ENCODE measurements at regions not wholly inside any gene's neighbourhood (a gene's known extent, or its start where the extent isn't known, plus 50 kb on each side); places are given as distances from the start of the nearest gene placed in this dataset.

DNA sequence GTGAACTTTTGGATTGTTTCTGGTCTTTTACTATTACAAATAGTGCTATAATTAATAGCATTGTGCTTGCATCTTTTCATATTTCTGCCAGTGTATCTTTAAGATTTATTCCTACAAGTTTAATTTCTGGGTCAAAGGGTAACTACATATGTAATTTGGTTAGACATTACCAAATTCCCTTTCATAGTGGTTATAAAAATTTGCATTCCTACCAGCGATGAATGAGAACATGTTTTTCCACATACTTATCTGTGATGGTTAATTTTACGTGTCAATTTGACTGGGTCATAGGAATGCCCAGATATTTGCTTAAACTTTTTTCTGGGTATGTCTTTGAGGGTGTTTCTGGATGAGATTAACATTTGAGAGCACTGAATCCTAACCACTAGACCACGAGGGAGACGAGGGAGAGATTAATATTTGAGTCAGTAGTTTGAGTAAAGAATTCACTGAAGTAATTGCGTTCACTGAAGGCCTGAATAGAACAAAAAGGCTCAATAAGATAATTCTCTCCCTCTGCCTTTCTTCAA lies 132.3 kb upstream of the NEO1 start:
- H3K9me3 Mint-ChIP-seq (ENCODE audit: unreplicated experiment) = no peaks in the 10 kb centered on the region
- intact Hi-C loops (cut with micrococcal nuclease; ENCODE audit: unreplicated experiment) = no loop called here
- no peaks in the 10 kb centered on the region for H3K4me1 ChIP-seq
- H3K36me3 ChIP-seq (ENCODE audit: control insufficient read depth, insufficient read depth, low read length) = no peaks in the 10 kb centered on the region
- ChIA-PET POLR2A (no interaction called here), CTCF (no interaction called here)
- TF ChIP-seq, protein P1, sequence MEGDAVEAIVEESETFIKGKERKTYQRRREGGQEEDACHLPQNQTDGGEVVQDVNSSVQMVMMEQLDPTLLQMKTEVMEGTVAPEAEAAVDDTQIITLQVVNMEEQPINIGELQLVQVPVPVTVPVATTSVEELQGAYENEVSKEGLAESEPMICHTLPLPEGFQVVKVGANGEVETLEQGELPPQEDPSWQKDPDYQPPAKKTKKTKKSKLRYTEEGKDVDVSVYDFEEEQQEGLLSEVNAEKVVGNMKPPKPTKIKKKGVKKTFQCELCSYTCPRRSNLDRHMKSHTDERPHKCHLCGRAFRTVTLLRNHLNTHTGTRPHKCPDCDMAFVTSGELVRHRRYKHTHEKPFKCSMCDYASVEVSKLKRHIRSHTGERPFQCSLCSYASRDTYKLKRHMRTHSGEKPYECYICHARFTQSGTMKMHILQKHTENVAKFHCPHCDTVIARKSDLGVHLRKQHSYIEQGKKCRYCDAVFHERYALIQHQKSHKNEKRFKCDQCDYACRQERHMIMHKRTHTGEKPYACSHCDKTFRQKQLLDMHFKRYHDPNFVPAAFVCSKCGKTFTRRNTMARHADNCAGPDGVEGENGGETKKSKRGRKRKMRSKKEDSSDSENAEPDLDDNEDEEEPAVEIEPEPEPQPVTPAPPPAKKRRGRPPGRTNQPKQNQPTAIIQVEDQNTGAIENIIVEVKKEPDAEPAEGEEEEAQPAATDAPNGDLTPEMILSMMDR (IDR thresholded peaks at IDR 0.05; ENCODE audit: insufficient read depth in 1 of 2, low read depth in 1 of 2, low read length in 1 of 2, severe bottlenecking in 1 of 2, unreplicated experiment in 1 of 2) = no peak
- H3K9me3 ChIP-seq = no peaks in the 10 kb centered on the region
- no peak overlapping the region for H3K4me3 ChIP-seq (ENCODE audit: low read depth, low read length)
- H3K27me3 ChIP-seq (replicated peaks; ENCODE audit: control insufficient read depth, insufficient read depth, low read length) = no peaks in the 10 kb centered on the region
- no peak overlapping the region for H3K27ac Mint-ChIP-seq (ENCODE audit: unreplicated experiment)
- DNase-seq = no peak
- peaks cover 7% of the 10 kb centered on the region for H3K27me3 Mint-ChIP-seq (ENCODE audit: insufficient read depth, unreplicated experiment)
- no peaks in the 10 kb centered on the region for H3K4me1 Mint-ChIP-seq (ENCODE audit: low read depth, unreplicated experiment)
- H3K36me3 Mint-ChIP-seq (ENCODE audit: insufficient read depth, unreplicated experiment) = no peaks in the 10 kb centered on the region
- no peak overlapping the region for H3K4me3 Mint-ChIP-seq (ENCODE audit: unreplicated experiment)
- no TSS peak for BruUV-seq (replicated peaks)

DNA sequence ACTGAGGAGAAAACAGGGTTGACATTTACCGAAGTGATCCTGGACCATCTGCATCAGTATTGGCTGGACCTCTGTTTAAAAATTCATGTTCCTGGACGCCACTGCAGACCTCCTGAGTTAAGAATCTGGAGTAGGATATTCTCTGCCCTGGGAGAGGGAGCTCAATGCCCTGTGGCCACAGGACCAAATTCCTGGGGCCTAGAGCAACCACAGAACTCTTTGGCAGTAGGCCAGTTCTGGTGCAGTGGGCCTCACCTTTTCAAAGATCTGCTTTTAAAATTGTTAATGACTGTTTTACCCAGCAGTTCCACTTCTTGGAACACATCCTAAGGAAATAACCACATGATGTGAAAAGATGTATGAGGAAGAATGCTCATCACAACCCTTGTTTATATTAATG lies 133.3 kb upstream of the ADPGK start:
- CTCF ChIA-PET = no interaction called here

GRCh38 chr15:72916378-72916777 lies 132.8 kb upstream of the ADPGK start:
- no peak overlapping the region for H3K4me3 ChIP-seq (ENCODE audit: low read depth, low read length)
- intact Hi-C loops (cut with micrococcal nuclease; ENCODE audit: unreplicated experiment) = no loop called here
- DNase-seq = no peak
- H3K27me3 ChIP-seq (replicated peaks; ENCODE audit: control insufficient read depth, insufficient read depth, low read length) = no peaks in the 10 kb centered on the region
- H3K4me3 Mint-ChIP-seq (ENCODE audit: unreplicated experiment) = no peak overlapping the region
- CTCF ChIA-PET = no interaction called here
- no peaks in the 10 kb centered on the region for H3K9me3 ChIP-seq
- H3K4me1 ChIP-seq = no peaks in the 10 kb centered on the region
- TF ChIP-seq, protein P1 (IDR thresholded peaks at IDR 0.05; ENCODE audit: insufficient read depth in 1 of 2, low read depth in 1 of 2, low read length in 1 of 2, severe bottlenecking in 1 of 2, unreplicated experiment in 1 of 2) = no peak
- POLR2A ChIA-PET = no interaction called here
- no peaks in the 10 kb centered on the region for H3K9me3 Mint-ChIP-seq (ENCODE audit: unreplicated experiment)
- no peaks in the 10 kb centered on the region for H3K36me3 Mint-ChIP-seq (ENCODE audit: insufficient read depth, unreplicated experiment)
- no peaks in the 10 kb centered on the region for H3K4me1 Mint-ChIP-seq (ENCODE audit: low read depth, unreplicated experiment)
- no peak overlapping the region for H3K27ac Mint-ChIP-seq (ENCODE audit: unreplicated experiment)
- no peaks in the 10 kb centered on the region for H3K36me3 ChIP-seq (ENCODE audit: control insufficient read depth, insufficient read depth, low read length)
- no TSS peak for BruUV-seq (replicated peaks)
- H3K27me3 Mint-ChIP-seq (ENCODE audit: insufficient read depth, unreplicated experiment) = peaks cover 4% of the 10 kb centered on the region

More for the DNA sequence above, 133.3 kb upstream of the ADPGK start:
- Histone ChIP-seq H3K36me3 (ENCODE audit: control insufficient read depth, insufficient read depth, low read length) (no peaks in the 10 kb centered on the region), H3K27me3 (replicated peaks; ENCODE audit: control insufficient read depth, insufficient read depth, low read length) (no peaks in the 10 kb centered on the region), H3K4me3 (ENCODE audit: low read depth, low read length) (no peak overlapping the region), H3K4me1 (no peaks in the 10 kb centered on the region), H3K9me3 (no peaks in the 10 kb centered on the region)
- Mint-ChIP-seq H3K36me3 (ENCODE audit: insufficient read depth, unreplicated experiment) (no peaks in the 10 kb centered on the region), H3K4me1 (ENCODE audit: low read depth, unreplicated experiment) (no peaks in the 10 kb centered on the region), H3K4me3 (ENCODE audit: unreplicated experiment) (no peak overlapping the region), H3K27ac (ENCODE audit: unreplicated experiment) (no peak overlapping the region), H3K27me3 (ENCODE audit: insufficient read depth, unreplicated experiment) (peaks cover 4% of the 10 kb centered on the region), H3K9me3 (ENCODE audit: unreplicated experiment) (no peaks in the 10 kb centered on the region)
- TF ChIP-seq, protein P1 (IDR thresholded peaks at IDR 0.05; ENCODE audit: insufficient read depth in 1 of 2, low read depth in 1 of 2, low read length in 1 of 2, severe bottlenecking in 1 of 2, unreplicated experiment in 1 of 2) = no peak
- DNase-seq = no peak
- POLR2A ChIA-PET = no interaction called here
- BruUV-seq (replicated peaks) = no TSS peak
- intact Hi-C loops (cut with micrococcal nuclease; ENCODE audit: unreplicated experiment) = no loop called here

Measured in Caco-2 (cell line).